NCI-H1694 treated with DMSO at 0.1 percent for 48 hours (cell line): ENCODE measurements at regions not wholly inside any gene's neighbourhood (a gene's known extent, or its start where the extent isn't known, plus 50 kb on each side); places are given as distances from the start of the nearest gene placed in this dataset.
"Not testable (repeated sequence)": the region's sequence is repeated elsewhere in the genome, so short reads cannot be mapped to it uniquely, and the experiment has no call there.

Experiments used
- DNase-seq: peaks from one replicate; lab custom pipeline; 2025; lab: John Stamatoyannopoulos, UW

- no peak for DNase-seq
Observed at GRCh38 chr1:30092051-30092858, 631.1 kb downstream of the MATN1 start.

DNA sequence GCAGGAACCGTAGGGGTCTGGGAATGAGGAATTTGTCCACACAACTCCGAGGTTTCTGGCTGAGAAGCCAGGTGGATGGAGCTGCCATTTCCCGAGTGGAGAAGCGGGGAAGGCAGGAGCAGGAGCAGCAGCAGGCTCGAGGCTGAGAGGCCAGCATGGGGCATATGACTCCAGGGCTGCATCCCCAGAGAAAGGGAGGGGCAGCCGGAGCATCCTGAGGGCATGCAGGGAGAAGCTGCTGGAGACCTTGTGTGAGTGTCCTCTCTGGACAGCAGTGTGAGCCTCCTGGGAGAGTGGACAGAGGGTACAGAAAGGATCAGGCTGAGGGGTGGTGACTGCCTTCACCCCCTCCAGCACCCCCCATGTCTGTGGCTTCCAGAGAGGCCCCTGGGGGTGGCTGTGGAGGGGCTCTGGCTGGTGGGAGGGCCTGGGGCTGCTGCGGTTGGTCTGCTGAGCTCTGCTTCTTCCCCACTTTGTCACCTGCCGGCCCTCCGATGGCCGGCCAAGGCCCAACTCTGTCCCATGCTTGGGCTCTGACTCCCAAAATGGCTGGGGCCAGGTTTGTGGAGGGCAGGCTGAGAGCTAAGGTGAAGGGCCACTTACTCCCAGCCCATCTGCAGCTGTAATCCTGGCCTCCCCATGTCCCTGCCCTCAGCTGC is 633.1 kb downstream of the MATN1 start:
- DNase-seq: no peak

DNA sequence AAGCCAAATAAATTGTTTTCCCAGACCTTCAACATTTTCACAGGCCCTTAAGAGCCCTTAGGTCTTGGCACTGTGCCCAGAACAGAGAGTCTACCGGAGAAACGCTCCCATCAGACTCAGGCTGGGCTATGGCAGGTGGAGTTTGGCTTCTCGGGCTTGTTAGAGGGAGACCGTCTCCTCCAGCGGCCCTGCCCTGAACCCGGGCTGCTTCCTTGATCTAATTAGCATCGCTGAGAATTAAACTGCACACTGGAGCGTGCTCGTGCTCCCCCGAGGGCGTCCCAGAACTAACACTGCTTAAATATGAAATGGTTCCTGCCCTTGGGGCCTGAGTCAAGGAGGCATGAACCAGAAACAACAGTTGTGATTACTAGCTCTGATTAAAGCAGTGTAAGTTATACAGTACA is 634.4 kb downstream of the MATN1 start:
- no peak for DNase-seq

- DNase-seq: no peak
Observed at GRCh38 chr1:30088594-30088993, 634.8 kb downstream of the MATN1 start.

- DNase-seq: peak; percentile 12
Observed at GRCh38 chr1:30087465-30087864, 635.9 kb downstream of the MATN1 start.

- peak; percentile 44 for DNase-seq
Observed at GRCh38 chr1:30085811-30086770, 637.3 kb downstream of the MATN1 start.

DNA sequence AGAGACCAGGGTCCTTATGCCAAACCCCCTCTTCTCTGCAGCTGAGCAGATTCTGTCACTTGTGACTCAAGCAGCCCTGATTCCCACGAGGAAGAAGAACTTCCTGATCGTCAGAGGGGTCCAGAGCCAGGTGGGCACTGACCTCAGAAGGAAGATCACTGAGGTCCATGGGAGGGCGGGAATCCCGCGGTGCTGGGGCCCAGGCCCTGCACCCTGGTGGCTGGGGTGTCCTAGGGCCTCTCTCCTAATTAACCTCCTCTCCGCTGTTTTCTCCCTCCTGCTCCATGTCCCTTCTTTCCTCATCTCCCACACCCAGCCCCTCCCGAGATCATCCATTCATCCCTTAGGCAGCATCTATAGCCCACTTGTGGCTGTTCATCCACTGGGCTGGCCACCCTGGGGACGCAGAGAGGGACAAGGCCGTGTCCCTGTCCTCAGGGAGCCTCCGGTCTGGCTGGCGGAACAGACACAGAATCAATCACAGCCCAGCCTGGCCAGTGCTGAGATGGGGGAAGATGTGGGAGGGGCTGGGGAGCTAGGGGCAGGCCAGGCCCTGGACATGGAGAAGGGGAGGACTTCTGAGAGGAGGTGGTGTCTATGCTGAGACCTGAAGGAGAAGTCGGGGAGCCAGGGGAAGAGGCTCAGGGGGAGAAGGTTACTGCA is 638.3 kb downstream of the MATN1 start:
- DNase-seq: no peak

DNA sequence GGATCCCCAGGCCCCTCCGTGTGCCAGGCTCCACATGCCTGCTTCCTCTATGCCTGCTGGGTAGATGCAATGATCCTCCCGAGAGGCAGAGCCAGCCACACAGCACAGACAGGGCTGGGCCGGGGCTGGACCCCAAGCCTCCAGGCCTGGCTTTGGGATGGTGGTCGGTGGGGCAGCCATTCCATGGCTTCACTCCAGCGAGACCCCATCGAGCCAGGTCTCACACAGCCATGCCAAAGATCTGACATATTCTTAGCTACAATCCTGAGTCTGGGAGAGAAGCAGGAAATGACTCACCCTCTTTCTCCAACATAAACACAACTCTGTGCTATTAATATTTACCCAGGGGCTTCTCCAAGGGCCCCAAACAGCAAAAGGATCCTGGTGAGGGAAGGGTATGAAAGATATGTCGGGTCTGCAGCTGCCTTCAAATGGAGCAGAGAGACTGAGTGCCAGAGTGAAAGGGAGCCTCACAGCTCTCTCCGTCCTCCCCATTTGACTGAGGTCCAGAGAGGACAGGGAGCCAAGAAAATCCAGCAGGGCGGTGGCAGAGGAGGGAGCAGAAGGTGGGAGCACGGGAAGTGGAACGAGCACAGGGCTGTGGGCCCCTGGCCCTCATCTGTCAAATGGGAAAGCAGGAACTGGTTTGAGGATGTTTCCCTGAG is 639.5 kb downstream of the MATN1 start:
- no peak for DNase-seq

DNA sequence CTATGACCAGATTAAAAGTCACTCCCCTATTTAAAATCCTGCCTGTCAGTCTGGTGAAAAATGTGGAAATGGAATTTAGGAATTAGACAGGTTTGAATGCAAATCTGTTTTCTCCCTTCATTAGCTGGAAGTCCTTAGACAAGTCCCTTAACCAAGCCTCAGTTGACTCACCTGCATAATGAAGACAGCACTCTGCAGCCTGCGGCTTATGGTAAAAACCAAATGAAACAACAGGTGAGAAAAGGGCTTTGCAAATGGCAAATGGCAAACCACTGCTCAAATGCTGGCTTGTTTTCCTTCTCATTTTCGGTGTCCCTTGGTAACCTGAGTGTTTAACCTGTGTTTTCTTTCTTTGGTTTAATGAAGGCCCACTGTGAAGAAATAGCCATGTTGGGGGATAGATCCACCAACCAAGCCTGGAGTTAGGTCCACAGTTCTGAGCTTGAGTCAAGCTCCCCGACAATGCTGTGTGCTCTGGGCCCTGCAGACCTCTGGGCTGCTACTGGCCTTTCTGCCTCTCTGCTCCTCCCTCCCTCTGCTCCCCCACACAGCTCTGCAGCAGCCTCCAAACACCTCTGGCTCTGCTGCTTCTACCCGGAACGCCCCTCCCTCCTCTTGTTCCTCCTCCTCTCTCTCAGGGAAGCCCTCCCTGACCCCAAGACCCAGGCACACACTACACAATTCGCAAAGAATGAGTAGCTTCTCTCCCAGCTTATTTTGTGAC is 641.8 kb downstream of the MATN1 start:
- DNase-seq: no peak

DNA sequence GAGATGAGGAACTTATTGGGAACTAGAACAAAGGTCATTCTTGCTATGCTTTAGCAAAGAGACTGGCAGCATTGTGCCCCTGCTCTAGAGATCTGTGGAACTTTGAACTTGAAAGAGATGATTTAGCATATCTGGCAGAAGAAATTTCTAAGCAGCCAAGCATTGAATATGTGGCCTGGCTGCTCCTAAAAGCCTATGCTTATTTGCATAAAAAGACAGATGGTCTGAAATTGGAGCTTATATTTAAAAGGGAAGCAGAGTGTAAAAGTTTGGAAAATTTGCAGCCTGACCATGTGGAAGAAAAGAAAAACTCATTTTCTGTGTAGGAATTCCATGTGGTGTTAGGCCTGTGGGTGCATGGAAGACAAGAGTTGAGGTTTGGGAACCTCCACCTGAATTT is 647.5 kb downstream of the MATN1 start:
- not testable (repeated sequence) for DNase-seq

- DNase-seq: no peak
Observed at GRCh38 chr1:30068787-30069472, 654.5 kb downstream of the MATN1 start.

DNA sequence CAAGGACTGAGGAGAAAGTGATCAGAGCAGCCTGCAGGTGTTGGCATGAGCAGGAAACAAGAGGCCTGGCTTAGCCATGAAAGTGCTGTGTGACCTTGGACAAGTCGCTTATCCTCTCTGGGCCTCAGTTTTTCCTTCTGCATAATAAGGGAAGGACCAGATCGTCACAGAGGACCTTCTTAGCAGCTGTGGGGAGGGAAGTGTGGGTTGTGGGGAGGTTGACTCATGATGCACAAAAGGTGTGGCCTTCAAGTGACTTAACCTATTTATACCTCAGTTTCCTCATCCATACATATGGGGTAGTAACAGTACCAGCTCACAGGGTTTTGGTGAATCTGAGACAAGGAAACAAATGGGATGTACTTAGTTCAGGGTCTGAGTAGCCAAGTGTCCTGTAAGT is 658.8 kb downstream of the MATN1 start:
- DNase-seq: no peak

GRCh38 chr1:30063621-30064280 is 659.6 kb downstream of the MATN1 start:
- no peak for DNase-seq

DNA sequence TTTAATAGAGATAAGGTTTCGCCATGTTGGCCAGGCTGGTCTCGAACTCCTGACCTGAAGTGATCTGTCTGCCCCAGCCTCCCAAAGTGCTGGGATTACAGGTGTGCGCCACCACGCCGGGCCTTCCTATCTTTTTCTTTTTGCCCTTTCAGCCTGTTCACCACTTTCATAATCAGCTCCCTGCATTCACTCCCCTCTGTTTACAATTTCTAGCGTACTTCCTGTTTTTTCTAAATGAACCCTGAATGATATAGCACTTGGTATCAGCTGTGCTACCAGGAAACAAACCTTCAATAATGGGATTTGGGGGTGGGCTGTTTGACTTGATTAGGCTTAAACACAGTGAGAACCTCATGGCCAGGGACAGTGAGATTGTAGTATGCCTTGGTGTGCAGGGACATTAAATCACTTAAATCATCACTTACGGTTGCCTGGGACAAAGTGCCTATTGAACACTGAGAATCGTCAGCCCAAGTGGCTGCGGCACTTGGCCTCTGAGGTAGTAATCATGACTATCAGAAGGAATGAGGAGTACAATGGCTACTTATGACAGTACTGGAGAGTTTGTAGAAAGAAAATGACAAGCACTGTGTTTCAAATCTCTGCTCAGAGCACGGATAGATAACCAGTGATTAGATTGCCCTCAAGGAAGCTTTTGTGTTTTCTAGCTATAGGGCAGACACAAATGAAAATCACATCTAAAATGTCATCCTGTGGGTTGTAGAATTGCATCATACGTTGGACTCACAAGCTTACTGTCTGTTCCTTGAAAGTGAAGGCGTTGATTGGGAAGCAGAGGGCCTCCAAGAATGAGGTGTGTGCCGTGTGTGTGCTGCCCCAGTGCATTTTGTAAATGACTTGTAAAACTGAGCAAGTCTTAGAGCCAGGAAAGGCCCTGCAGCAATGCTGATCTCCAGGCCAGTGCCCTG is 661.8 kb downstream of the MATN1 start:
- no peak for DNase-seq

DNA sequence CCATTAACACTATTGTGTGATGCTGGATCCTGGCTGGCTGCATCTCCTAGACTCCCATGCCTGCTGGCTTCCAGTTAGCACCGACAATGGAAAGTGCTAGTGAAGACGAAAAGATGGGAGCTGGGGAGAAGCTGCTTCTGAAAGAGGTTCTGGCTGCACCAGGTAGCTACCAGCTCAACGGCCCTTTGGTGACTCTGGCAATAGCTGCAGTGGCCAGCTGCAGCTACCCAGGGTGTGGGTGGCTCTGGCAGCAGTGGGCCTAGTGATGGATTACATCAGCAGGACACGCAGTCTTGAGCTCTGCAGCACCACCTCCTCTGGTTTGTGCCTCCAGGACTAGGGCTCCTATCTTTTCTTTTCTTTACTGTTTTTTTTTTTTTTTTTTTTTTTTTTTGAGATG is 662.6 kb downstream of the MATN1 start:
- no peak for DNase-seq

DNA sequence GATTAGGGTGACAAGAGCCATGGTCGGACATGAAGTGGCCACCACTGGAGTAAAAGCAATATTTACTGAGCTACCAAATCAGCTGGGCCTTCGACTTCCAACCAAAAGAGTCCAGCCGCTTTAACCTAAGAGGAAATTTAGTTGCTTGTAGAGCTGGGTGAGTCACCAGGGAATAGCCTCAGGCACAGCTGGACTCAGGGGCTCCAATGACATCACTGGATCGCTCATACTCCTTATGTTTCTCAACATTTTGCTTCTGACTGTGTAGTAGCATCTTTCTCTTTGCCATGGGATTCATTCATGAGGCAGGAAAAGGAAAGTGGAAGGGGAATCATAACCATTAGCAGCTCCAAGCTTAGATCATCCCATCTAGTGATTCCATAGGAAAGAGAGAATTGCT is 664.4 kb downstream of the MATN1 start:
- no peak for DNase-seq

DNA sequence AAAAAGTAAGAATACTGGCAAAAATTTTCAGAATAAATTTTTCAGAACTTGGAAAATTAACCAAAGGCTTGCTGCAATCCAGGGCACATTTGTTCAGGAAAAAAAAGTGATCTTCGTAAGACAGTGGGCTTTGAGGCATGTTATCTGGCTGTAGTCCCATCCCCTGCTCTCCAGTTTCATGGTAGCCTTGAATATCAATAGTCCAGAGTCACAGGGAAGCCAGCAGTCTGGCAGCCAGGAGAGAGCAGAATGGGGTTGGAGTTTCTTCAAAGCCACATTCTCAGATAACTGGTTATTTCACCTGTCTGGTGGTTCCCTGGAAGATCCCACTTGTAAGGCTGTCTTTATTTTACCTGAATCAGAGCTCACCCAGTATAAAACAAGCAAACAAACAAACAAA is 669.3 kb downstream of the MATN1 start:
- no peak for DNase-seq

DNA sequence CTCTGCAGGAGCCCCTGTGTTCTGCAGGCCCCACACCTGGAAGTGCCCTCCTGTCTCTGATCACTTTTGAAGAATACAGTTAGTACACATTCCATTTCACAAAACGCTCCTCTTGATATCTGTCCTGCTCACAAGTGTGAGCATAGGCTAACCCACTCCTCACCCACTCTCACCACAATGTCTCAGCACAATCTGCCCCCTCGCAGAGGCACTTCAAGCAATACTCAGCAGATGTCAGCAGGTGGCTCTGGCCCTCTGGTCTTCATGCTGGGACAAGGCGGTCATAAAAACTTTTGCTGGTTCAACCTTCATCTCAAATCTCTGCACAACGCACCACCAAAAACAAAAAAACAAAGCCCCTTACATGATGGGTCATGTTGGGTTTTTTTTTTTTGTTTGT is 671.2 kb downstream of the MATN1 start:
- no peak for DNase-seq
